ENCODE measurements at regions not wholly inside any gene's neighbourhood (a gene's known extent, or its start where the extent isn't known, plus 50 kb on each side); places are given as distances from the start of the nearest gene placed in this dataset.
A peak's percentile ranks its signal among the peaks of the same experiment; 100 is the strongest.
"Not testable (repeated sequence)": the region's sequence is repeated elsewhere in the genome, so short reads cannot be mapped to it uniquely, and the experiment has no call there.

DNA sequence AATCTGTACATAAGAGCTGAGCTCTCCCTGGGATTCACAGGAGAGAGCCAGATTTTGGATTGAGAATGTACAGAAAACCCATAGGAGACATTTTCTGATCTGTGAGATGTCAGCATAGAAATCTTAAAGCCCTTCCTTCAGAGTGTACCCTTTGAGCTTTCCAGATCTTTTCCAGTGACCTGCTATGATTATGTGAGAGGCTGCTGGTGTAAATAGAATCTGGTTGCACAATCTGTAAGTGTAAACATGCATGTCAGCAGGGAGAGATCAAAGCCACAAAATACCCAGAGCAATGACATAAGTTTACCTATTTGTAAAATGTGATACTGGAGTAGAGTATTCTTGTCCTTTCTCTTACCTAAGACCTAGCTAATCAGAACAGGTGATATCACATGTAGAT, 471.9 kb downstream of the FOXD4L5 start:
- not testable (repeated sequence) for DNase-seq

DNA sequence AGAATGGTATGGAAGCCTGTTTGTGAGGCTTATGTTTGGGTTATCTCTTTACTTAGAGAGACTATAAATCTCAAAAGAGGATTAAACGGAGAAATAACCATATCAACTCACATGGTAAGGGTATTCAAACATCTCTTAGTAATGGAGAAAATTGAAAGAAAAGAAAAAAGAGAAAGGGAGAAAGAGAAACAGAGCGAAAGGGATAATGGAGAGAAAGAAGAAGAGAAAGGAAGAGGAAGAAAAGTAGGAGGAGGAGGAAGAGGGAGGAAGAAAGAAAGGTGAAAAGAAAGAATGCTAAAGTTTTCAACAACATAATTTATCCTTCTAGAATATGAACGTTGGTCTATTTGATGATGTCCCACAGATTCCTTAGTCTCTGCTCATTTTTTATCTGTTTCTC, 506.3 kb downstream of the FOXD4L5 start:
- DNase-seq: not testable (repeated sequence)

DNA sequence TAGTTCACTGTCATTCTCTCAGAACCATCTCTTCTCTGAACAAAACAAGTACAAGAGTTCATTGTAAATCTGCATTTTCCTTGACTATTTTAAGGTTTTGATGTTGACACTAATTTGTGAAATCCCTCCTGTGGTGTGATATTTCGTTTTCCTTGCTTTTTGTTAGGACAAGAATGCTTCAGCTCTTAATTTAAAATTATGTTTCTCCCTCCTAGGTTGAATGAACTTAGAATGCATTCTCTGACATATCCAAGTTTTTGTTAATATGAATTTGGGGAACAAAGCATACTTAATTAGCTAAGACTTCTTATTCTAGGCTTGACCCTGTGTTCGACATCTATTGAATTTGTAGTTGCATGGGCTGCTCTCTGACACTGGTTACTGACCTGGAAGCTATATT, 508.7 kb downstream of the FOXD4L5 start:
- DNase-seq: not testable (repeated sequence)

DNA sequence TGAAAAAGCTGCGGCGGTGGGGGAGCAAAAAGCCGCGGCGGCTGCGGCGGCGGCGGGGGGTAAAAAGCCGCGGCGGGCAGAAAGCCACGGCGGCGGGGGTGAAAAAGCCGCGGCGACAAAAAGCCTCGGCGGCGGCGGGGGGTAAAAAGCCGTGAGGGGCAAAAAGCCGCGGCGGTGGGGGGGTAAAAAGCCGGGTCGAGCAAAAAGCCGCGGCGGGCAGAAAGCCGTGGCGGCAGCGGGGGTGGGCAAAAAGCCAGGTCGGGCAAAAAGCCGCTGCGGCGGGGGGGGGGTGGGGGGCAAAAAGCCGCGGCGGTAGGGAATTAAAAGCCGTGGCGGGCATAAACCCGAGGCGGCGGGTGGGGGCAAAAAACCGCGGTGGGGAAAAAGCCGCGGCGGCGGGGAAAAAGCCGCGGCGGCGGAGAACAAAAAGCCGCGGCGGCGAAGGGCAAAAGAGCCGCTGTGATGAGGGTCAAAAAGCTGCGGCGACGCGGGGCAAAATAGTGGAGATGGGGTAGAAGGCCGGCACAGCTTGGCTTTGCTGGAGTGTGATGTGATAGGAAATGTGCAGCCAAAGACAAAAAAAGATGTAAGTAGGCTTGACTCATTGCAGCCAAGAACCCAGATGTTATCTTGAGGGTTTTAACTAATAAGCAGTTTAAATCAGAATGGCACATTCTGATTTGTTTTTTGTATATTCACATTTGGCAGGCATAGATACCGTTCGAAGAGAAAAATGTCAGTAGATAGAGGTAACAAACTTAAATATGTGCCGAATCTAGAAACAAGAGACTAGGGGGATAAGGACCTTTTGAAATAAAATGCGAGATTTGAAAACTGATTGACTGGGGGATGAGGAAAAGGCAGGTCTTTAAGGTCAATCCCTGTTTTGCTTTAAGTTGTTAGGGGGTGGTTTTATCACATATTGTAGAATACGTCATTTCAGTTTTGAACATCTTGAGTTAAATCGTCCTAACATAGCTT, 509.9 kb downstream of the FOXD4L5 start:
- DNase-seq: peak; percentile 49

DNA sequence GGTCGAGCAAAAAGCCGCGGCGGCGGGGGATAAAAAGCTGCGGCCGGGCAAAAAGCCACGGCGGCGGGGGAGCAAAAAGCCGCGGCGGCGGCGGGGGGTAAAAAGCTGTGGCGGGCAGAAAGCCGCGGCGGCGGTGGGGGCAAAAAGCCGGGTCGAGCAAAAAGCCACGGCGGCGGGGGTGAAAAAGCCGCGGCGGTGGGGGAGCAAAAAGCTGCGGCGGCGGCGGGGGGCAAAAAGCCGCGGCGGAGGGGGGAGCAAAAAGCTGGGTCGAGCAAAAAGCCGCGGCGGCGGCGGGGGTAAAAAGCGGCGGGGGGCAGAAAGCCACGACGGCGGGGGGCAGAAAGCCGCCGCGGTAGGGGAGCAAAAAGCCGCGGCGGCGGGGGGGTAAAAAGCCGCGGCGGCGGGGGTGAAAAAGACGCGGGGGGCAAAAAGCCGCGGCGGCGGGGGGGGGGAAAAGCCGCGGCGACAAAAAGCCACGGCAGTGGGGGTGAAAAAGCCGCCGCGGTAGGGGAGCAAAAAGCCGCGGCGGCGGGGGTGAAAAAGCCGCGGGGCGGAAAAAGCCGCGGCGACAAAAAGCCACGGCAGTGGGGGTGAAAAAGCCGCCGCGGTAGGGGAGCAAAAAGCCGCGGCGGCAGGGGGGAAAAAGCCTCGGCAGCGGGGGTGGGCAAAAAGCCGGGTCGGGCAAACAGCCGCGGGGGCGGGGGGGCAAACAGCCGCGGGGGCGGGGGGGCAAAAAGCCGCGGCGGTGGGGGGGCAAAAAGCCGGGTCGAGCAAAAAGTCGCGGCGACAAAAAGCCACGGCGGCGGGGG, 510.8 kb downstream of the FOXD4L5 start:
- DNase-seq: peak; percentile 56

DNA sequence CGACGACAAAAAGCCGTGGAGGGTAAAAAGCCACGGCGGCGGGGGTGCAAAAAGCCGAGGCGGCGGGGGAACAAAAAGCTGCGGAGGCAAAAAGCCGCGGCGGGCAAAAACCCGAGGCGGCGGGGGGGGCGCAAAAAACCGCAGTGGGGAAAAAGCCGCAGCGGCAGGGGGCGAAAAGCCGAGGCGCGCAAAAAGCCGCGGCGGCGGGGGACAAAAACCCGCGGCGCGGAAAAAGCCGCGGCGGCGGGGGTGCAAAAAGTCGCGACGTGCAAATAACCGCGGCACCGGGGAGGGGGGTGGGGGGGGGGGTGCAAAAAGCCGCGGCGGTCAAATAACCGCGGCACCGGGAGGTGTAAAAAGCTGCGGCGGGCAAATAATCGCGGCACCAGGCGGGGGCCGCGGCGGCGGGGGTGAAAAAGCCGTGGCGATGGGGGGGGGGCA, 511.5 kb downstream of the FOXD4L5 start:
- peak; percentile 38 for DNase-seq

DNA sequence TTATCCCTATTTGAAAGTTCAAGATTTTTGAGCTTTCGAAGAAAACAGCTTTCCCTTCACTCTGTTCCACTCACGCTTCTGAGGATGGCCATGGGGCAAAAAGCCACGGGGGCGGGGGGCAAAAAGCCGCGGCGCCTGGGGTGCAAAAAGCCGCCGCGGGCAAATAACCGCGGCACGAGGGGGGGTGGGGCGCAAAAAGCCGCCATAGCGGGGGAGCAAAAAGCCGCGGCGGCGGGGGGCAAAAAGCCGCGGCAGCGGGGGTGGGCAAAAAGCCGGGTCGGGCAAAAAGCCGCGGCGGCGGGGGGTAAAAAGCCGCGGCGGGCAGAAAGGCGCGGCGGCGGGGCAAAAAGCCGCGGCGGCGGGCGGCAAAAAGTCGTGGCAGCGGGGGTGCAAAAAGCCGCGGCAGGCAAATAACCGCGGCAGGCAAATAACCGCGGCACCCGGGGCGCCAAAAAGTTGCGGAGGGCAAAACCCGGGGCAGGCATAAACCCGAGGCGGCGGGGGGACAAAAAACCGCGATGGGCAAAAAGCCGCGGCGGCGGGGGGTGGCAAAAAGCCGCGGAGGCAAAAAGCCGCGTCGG, 512.2 kb downstream of the FOXD4L5 start:
- not testable (repeated sequence) for DNase-seq

DNA sequence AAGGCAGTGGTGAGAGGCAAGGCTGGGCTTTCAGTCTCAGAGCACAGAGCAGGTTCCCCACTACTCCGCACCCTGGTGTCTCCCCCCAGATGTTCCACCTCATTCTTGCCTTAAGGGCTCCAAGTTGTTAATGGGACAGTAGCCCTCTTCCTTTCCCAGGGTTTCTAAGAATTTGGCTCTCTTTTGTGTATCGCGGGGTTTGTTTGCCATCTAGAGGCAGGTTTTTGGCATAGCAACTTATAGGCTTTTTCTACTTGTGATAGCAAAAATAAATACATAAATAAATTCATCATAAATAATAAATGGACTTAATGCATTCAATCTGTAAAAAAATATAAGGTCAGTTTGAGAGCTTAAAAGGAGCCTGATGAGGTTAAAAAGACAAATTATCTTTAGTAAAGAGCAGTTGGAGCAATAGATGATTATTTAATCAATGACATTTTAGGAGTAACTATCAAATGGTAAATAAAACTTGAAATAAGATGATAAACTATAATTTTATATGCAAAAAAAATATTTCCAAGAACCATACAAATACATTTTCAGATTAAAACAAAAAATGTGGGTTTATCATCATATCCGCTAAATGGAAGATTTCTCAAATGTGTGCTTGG, 512.8 kb downstream of the FOXD4L5 start:
- not testable (repeated sequence) for DNase-seq
